ENCODE measurements at regions not wholly inside any gene's neighbourhood (a gene's known extent, or its start where the extent isn't known, plus 50 kb on each side); places are given as distances from the start of the nearest gene placed in this dataset.

- intact Hi-C loops (cut with DNase I), result no loop called here
- no peak for DNase-seq (ENCODE audit: low spot score)
- ATAC-seq, result no peak
Measured at GRCh38 chr6:9999796-10000195, 415.1 kb downstream of the TFAP2A start.

GRCh38 chr6:9986273-9986672 is 428.6 kb downstream of the TFAP2A start:
- intact Hi-C loops (cut with DNase I), result no loop called here
- DNase-seq (ENCODE audit: low spot score) (no peak), ATAC-seq (no peak)

GRCh38 chr6:9985481-9985880 is 429.4 kb downstream of the TFAP2A start:
- intact Hi-C loops (cut with DNase I), result no loop called here
- DNase-seq (ENCODE audit: low spot score) (no peak), ATAC-seq (no peak)

GRCh38 chr6:9984607-9985006 is 430.3 kb downstream of the TFAP2A start:
- intact Hi-C loops (cut with DNase I), result no loop called here
- DNase-seq (ENCODE audit: low spot score) (no peak), ATAC-seq (no peak)

- DNase-seq (ENCODE audit: low spot score) (no peak), ATAC-seq (no peak)
- intact Hi-C loops (cut with DNase I), result no loop called here
Measured at GRCh38 chr6:9983168-9983567, 431.7 kb downstream of the TFAP2A start.

GRCh38 chr6:9982215-9982614 is 432.7 kb downstream of the TFAP2A start:
- intact Hi-C loops (cut with DNase I), result no loop called here
- ATAC-seq (no peak), DNase-seq (ENCODE audit: low spot score) (no peak)

- ATAC-seq (no peak), DNase-seq (ENCODE audit: low spot score) (no peak)
- intact Hi-C loops (cut with DNase I), result no loop called here
Measured at GRCh38 chr6:9979996-9980395, 434.9 kb downstream of the TFAP2A start.

- intact Hi-C loops (cut with DNase I), result no loop called here
- no peak for ATAC-seq
- no peak for DNase-seq (ENCODE audit: low spot score)
Measured at GRCh38 chr6:9978480-9978879, 436.4 kb downstream of the TFAP2A start.

- no peak for ATAC-seq
- intact Hi-C loops (cut with DNase I), result no loop called here
- no peak for DNase-seq (ENCODE audit: low spot score)
Measured at GRCh38 chr6:9977411-9977810, 437.5 kb downstream of the TFAP2A start.

GRCh38 chr6:9961646-9962045 is 453.2 kb downstream of the TFAP2A start:
- ATAC-seq (no peak), DNase-seq (ENCODE audit: low spot score) (no peak)
- intact Hi-C loops (cut with DNase I), result no loop called here

- intact Hi-C loops (cut with DNase I), result no loop called here
- DNase-seq (ENCODE audit: low spot score) (no peak), ATAC-seq (no peak)
Measured at GRCh38 chr6:9957215-9957759, 457.6 kb downstream of the TFAP2A start.

- DNase-seq (ENCODE audit: low spot score) (no peak), ATAC-seq (no peak)
- intact Hi-C loops (cut with DNase I), result no loop called here
Measured at GRCh38 chr6:9948678-9949077, 466.2 kb downstream of the TFAP2A start.

GRCh38 chr6:9943986-9944385 is 470.9 kb downstream of the TFAP2A start:
- ATAC-seq, result no peak
- no peak for DNase-seq (ENCODE audit: low spot score)
- intact Hi-C loops (cut with DNase I), result no loop called here

GRCh38 chr6:9943026-9943425 is 471.8 kb downstream of the TFAP2A start:
- DNase-seq (ENCODE audit: low spot score) (no peak), ATAC-seq (no peak)
- intact Hi-C loops (cut with DNase I), result no loop called here

GRCh38 chr6:9942131-9942530 is 472.7 kb downstream of the TFAP2A start:
- ATAC-seq, result no peak
- no peak for DNase-seq (ENCODE audit: low spot score)
- intact Hi-C loops (cut with DNase I), result no loop called here

GRCh38 chr6:9938801-9939200 is 476.1 kb downstream of the TFAP2A start:
- intact Hi-C loops (cut with DNase I), result no loop called here
- no peak for DNase-seq (ENCODE audit: low spot score)
- no peak for ATAC-seq

- no peak for ATAC-seq
- DNase-seq (ENCODE audit: low spot score), result no peak
- intact Hi-C loops (cut with DNase I), result no loop called here
Measured at GRCh38 chr6:9937031-9937763, 477.7 kb downstream of the TFAP2A start.

GRCh38 chr6:9936551-9936950 is 478.3 kb downstream of the TFAP2A start:
- intact Hi-C loops (cut with DNase I), result no loop called here
- ATAC-seq, result no peak
- DNase-seq (ENCODE audit: low spot score), result no peak

- ATAC-seq, result no peak
- intact Hi-C loops (cut with DNase I), result no loop called here
- no peak for DNase-seq (ENCODE audit: low spot score)
Measured at GRCh38 chr6:9933677-9934076, 481.2 kb downstream of the TFAP2A start.

GRCh38 chr6:9927275-9927674 is 487.6 kb downstream of the TFAP2A start:
- no peak for DNase-seq (ENCODE audit: low spot score)
- intact Hi-C loops (cut with DNase I), result no loop called here
- no peak for ATAC-seq

- intact Hi-C loops (cut with DNase I), result no loop called here
- ATAC-seq, result no peak
Measured at GRCh38 chr6:9924971-9925370, 489.9 kb downstream of the TFAP2A start.

More at GRCh38 chr6:9924971-9925370, 489.9 kb downstream of the TFAP2A start:
- no peak for DNase-seq (ENCODE audit: low spot score)
